ENCODE measurements at regions not wholly inside any gene's neighbourhood (a gene's known extent, or its start where the extent isn't known, plus 50 kb on each side); places are given as distances from the start of the nearest gene placed in this dataset.

DNA sequence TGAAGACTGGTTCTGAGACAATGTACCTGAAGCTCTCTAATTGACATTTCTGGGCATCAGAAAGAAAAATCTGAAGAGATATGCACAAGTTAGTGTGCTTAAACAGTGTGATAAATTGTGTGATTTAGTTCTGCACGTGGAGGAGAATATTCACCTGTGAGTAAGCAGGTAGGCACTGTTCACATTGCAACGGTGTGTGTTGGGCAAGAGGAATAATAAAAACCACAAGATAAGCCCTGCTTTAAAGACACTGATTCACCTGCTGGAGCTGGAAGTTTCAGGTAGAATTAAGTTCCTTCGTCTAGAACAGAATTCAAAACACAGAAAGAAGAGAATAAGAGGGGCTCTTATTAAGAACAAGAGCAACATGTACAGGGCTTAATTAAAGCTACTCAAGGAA is 864.3 kb upstream of the SOX11 start:
- intact Hi-C loops (cut with DNase I): no loop called here

GRCh38 chr2:4828682-4829374 is 863.4 kb upstream of the SOX11 start:
- no peak for TF ChIP-seq CTCF (IDR thresholded peaks at IDR 0.05)
- no peak for DNase-seq
- Histone ChIP-seq H3K36me3 (no peaks in the 10 kb centered on the region), H3K27me3 (no peaks in the 10 kb centered on the region), H3K9me3 (no peaks in the 10 kb centered on the region), H3K4me1 (no peaks in the 10 kb centered on the region), H3K27ac (no peak overlapping the region), H3K4me3 (no peak overlapping the region)
- no peak for ATAC-seq
- intact Hi-C loops (cut with DNase I): no loop called here

More for the DNA sequence above, 864.3 kb upstream of the SOX11 start:
- H3K4me3 ChIP-seq: no peak overlapping the region
- no peak for DNase-seq
- no peaks in the 10 kb centered on the region for H3K9me3 ChIP-seq
- no peak overlapping the region for H3K27ac ChIP-seq
- no peaks in the 10 kb centered on the region for H3K27me3 ChIP-seq
- no peak for TF ChIP-seq CTCF (IDR thresholded peaks at IDR 0.05)
- ATAC-seq: no peak
- H3K36me3 ChIP-seq: no peaks in the 10 kb centered on the region
- H3K4me1 ChIP-seq: no peaks in the 10 kb centered on the region

DNA sequence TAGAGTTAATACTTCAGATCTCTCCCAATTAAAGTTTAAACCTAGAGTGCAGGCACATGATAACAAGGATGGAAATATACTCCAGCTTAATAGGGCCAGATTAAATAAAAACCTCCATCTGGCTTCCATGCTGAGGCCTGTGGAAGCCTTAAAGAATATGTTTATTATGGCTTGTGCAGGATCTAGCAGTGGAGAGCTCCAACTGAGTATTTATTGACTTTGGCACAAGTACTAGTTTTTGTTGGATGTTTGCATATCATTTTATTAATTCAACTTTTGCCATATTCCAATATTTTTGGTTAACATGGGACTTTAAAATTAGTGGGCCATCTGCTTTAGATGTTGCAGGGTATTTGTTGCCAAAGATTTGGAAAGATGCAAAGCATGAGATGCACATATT is 860.4 kb upstream of the SOX11 start:
- Histone ChIP-seq H3K27ac (no peak overlapping the region), H3K4me1 (no peaks in the 10 kb centered on the region), H3K27me3 (no peaks in the 10 kb centered on the region), H3K4me3 (no peak overlapping the region), H3K36me3 (no peaks in the 10 kb centered on the region), H3K9me3 (no peaks in the 10 kb centered on the region)
- ATAC-seq (no peak), DNase-seq (no peak)
- TF ChIP-seq CTCF (IDR thresholded peaks at IDR 0.05): no peak
- intact Hi-C loops (cut with DNase I): no loop called here

- Histone ChIP-seq H3K27ac (no peak overlapping the region), H3K4me3 (no peak overlapping the region), H3K27me3 (no peaks in the 10 kb centered on the region), H3K4me1 (no peaks in the 10 kb centered on the region), H3K9me3 (no peaks in the 10 kb centered on the region), H3K36me3 (no peaks in the 10 kb centered on the region)
- ATAC-seq (no peak), DNase-seq (no peak)
- intact Hi-C loops (cut with DNase I): no loop called here
- no peak for TF ChIP-seq CTCF (IDR thresholded peaks at IDR 0.05)
Observed at GRCh38 chr2:4832642-4833041, 859.5 kb upstream of the SOX11 start.

DNA sequence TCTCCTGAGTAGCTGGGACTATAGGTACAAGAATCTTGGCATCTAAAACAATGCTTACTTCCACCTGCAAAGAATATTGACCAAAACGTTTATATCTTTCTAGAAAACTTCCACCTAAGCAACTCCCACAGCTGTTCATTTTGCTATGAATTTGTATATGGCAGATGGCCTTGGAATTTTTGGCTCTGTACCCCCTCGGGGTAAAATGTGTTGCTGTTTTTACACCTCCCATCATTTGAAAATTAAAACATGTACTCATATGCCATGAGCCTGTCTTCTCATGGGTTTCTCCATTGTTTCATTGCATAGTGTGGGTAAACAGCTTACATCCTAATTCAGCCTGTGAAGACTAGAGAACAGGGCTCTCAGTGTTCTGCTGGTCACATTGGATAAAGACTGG is 853.6 kb upstream of the SOX11 start:
- H3K27ac ChIP-seq: no peak overlapping the region
- no peak for ATAC-seq
- intact Hi-C loops (cut with DNase I): no loop called here

More for the DNA sequence above, 853.6 kb upstream of the SOX11 start:
- no peaks in the 10 kb centered on the region for H3K9me3 ChIP-seq
- H3K36me3 ChIP-seq: no peaks in the 10 kb centered on the region
- DNase-seq: no peak
- H3K4me3 ChIP-seq: no peak overlapping the region
- H3K4me1 ChIP-seq: no peaks in the 10 kb centered on the region
- no peaks in the 10 kb centered on the region for H3K27me3 ChIP-seq
- TF ChIP-seq CTCF (IDR thresholded peaks at IDR 0.05): no peak

All from upper lobe of right lung (tissue), 1 donor.